ENCODE measurements at regions not wholly inside any gene's neighbourhood (a gene's known extent, or its start where the extent isn't known, plus 50 kb on each side); places are given as distances from the start of the nearest gene placed in this dataset.

DNA sequence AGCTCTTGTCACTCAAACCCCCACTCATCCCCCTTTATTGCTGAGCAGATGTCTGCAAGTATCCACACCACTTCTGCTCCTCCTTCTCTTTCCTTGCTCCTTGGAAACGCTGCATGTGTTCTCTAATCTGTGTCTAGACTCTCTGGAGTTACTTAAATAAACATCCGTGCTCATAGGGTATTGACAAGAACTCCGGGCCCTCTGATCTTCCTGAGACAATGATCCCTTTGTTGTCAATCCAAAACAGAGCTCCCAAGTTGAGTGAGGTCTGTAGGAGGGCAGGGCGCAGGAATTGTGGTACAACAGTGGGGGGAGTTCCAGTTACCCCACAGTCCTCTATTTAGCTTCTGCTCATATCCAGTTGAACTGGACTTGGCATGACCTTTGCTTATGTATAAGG, 489.0 kb downstream of the SNAPC1 start:
- no peak for TF ChIP-seq MAFG (CRISPR knock-in tag; IDR thresholded peaks at IDR 0.05)
- TF ChIP-seq MED8 (CRISPR knock-in tag; IDR thresholded peaks at IDR 0.05; ENCODE audit: insufficient replicate concordance): no peak
- no peak for TF ChIP-seq ZNF12 (CRISPR knock-in tag; IDR thresholded peaks at IDR 0.05)
- no peak for TF ChIP-seq JUND (CRISPR knock-in tag; IDR thresholded peaks at IDR 0.05)
- TF ChIP-seq, protein P1, sequence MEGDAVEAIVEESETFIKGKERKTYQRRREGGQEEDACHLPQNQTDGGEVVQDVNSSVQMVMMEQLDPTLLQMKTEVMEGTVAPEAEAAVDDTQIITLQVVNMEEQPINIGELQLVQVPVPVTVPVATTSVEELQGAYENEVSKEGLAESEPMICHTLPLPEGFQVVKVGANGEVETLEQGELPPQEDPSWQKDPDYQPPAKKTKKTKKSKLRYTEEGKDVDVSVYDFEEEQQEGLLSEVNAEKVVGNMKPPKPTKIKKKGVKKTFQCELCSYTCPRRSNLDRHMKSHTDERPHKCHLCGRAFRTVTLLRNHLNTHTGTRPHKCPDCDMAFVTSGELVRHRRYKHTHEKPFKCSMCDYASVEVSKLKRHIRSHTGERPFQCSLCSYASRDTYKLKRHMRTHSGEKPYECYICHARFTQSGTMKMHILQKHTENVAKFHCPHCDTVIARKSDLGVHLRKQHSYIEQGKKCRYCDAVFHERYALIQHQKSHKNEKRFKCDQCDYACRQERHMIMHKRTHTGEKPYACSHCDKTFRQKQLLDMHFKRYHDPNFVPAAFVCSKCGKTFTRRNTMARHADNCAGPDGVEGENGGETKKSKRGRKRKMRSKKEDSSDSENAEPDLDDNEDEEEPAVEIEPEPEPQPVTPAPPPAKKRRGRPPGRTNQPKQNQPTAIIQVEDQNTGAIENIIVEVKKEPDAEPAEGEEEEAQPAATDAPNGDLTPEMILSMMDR (CRISPR knock-in tag; IDR thresholded peaks at IDR 0.05): no peak
- TF ChIP-seq ZSCAN22 (CRISPR knock-in tag; IDR thresholded peaks at IDR 0.05): no peak
- TF ChIP-seq RXRA (CRISPR knock-in tag; IDR thresholded peaks at IDR 0.05): no peak
- TF ChIP-seq, protein P2, sequence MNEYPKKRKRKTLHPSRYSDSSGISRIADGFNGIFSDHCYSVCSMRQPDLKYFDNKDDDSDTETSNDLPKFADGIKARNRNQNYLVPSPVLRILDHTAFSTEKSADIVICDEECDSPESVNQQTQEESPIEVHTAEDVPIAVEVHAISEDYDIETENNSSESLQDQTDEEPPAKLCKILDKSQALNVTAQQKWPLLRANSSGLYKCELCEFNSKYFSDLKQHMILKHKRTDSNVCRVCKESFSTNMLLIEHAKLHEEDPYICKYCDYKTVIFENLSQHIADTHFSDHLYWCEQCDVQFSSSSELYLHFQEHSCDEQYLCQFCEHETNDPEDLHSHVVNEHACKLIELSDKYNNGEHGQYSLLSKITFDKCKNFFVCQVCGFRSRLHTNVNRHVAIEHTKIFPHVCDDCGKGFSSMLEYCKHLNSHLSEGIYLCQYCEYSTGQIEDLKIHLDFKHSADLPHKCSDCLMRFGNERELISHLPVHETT (CRISPR knock-in tag; conservative IDR thresholded peaks at IDR 0.05): no peak
- TF ChIP-seq RARA (CRISPR knock-in tag; IDR thresholded peaks at IDR 0.05): no peak
- TF ChIP-seq, protein P3, sequence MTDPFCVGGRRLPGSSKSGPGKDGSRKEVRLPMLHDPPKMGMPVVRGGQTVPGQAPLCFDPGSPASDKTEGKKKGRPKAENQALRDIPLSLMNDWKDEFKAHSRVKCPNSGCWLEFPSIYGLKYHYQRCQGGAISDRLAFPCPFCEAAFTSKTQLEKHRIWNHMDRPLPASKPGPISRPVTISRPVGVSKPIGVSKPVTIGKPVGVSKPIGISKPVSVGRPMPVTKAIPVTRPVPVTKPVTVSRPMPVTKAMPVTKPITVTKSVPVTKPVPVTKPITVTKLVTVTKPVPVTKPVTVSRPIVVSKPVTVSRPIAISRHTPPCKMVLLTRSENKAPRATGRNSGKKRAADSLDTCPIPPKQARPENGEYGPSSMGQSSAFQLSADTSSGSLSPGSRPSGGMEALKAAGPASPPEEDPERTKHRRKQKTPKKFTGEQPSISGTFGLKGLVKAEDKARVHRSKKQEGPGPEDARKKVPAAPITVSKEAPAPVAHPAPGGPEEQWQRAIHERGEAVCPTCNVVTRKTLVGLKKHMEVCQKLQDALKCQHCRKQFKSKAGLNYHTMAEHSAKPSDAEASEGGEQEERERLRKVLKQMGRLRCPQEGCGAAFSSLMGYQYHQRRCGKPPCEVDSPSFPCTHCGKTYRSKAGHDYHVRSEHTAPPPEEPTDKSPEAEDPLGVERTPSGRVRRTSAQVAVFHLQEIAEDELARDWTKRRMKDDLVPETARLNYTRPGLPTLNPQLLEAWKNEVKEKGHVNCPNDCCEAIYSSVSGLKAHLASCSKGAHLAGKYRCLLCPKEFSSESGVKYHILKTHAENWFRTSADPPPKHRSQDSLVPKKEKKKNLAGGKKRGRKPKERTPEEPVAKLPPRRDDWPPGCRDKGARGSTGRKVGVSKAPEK (CRISPR knock-in tag; IDR thresholded peaks at IDR 0.05; ENCODE audit: borderline replicate concordance): no peak
- TF ChIP-seq POLR2AphosphoS5 (IDR thresholded peaks at IDR 0.05; ENCODE audit: low read depth, low read length): no peak
- TF ChIP-seq ZNF558 (CRISPR knock-in tag; IDR thresholded peaks at IDR 0.05; ENCODE audit: borderline replicate concordance): no peak
- TF ChIP-seq MAFF (IDR thresholded peaks at IDR 0.05; ENCODE audit: low read depth, low read length): no peak

Measured in HepG2 (cell line).